Epithelial cell of esophagus (primary cell): ENCODE measurements at regions not wholly inside any gene's neighbourhood (a gene's known extent, or its start where the extent isn't known, plus 50 kb on each side); places are given as distances from the start of the nearest gene placed in this dataset.
A peak's percentile ranks its signal among the peaks of the same experiment; 100 is the strongest.

ENCODE experiments used
- DNase-seq: peaks from one replicate; pipeline ENCODE4 v3.0.0; 2010; ENCODE audit warnings: low read depth
- H3K4me3 ChIP-seq: 2 replicates; pipeline ENCODE4 v1.5.1; 2011; ENCODE audit warnings: mild to moderate bottlenecking, low read length, control low read depth
- CTCF ChIP-seq: IDR thresholded peaks from 2 replicates; pipeline ENCODE4 v1.5.1; 2011; ENCODE audit warnings: low read depth, mild to moderate bottlenecking, low read length, control low read depth, inconsistent platforms; ENCODE audit not compliant: insufficient read depth; ENCODE audit errors: missing control alignments

- H3K4me3 ChIP-seq: no peak overlapping the region
- no peak for DNase-seq
- TF ChIP-seq CTCF: no peak
These were observed 78.9 kb upstream of the FAM9C start for GRCh38 chrX:13123247-13123856.

GRCh38 chrX:13121020-13121555 is 76.7 kb upstream of the FAM9C start:
- TF ChIP-seq CTCF: no peak
- H3K4me3 ChIP-seq: no peak overlapping the region
- no peak for DNase-seq

- no peak overlapping the region for H3K4me3 ChIP-seq
- TF ChIP-seq CTCF: no peak
- DNase-seq: peak; percentile 42
These were observed 75.6 kb upstream of the FAM9C start for GRCh38 chrX:13120017-13120416.

GRCh38 chrX:13119386-13119785 is 75.0 kb upstream of the FAM9C start:
- H3K4me3 ChIP-seq: no peak overlapping the region
- DNase-seq: peak; percentile 58
- no peak for TF ChIP-seq CTCF

- H3K4me3 ChIP-seq: no peak overlapping the region
- no peak for DNase-seq
- no peak for TF ChIP-seq CTCF
These were observed 70.9 kb upstream of the FAM9C start for GRCh38 chrX:13115146-13115855.

GRCh38 chrX:13112499-13112898 is 68.1 kb upstream of the FAM9C start:
- no peak overlapping the region for H3K4me3 ChIP-seq
- no peak for DNase-seq
- no peak for TF ChIP-seq CTCF
